ENCODE measurements at regions not wholly inside any gene's neighbourhood (a gene's known extent, or its start where the extent isn't known, plus 50 kb on each side); places are given as distances from the start of the nearest gene placed in this dataset.

DNA sequence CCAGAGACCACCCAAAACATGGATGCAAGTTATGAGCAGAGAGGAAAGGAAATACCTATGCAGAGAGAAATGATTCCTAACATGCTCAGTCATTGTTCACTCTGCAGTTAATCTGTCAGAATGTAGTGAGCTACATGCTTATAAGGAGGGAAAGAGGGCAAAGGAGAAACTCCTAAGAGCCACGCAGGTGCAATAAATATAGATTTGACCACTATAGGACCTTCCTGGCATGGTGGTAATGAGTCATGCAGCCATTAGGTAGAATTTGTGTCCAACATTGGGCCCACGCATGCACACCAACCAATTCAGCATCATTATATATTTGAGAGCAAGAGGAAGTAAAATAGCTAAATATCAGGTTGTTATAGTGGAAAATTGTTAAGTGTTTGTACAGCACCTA lies 699.9 kb downstream of the DSC3 start:
- H3K27me3 ChIP-seq (ENCODE audit: control insufficient read depth, insufficient read depth, low read length) = no peaks in the 10 kb centered on the region
- H3K4me3 ChIP-seq (ENCODE audit: low read depth, low read length) = no peak overlapping the region
- no peaks in the 10 kb centered on the region for H3K36me3 ChIP-seq (ENCODE audit: control insufficient read depth, insufficient read depth, low read length)
- TF ChIP-seq, protein P1, sequence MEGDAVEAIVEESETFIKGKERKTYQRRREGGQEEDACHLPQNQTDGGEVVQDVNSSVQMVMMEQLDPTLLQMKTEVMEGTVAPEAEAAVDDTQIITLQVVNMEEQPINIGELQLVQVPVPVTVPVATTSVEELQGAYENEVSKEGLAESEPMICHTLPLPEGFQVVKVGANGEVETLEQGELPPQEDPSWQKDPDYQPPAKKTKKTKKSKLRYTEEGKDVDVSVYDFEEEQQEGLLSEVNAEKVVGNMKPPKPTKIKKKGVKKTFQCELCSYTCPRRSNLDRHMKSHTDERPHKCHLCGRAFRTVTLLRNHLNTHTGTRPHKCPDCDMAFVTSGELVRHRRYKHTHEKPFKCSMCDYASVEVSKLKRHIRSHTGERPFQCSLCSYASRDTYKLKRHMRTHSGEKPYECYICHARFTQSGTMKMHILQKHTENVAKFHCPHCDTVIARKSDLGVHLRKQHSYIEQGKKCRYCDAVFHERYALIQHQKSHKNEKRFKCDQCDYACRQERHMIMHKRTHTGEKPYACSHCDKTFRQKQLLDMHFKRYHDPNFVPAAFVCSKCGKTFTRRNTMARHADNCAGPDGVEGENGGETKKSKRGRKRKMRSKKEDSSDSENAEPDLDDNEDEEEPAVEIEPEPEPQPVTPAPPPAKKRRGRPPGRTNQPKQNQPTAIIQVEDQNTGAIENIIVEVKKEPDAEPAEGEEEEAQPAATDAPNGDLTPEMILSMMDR (IDR thresholded peaks at IDR 0.05; ENCODE audit: insufficient read depth, low read length, poor library complexity, severe bottlenecking) = no peak
- no peak for DNase-seq (ENCODE audit: low read depth)

DNA sequence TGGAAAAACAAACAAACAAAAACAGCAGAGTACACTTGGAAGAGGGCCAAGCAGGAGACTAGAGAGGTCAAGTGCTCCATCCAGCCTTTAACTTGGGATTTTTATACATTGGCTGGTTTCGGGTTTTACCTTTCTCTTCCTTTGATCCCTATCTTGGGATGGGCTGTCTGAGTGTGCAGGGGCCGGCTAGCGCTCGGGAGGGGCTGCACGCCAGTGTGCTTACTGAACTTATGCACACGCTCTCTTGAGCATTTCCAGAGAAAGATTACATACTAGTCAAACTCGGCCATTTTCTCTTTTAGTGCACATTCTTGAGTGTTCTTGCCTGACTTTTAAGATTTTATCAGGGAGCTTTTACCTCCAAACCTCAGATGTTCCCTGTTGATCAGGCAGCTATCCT lies 707.8 kb downstream of the DSC3 start:
- TF ChIP-seq, protein P1 (IDR thresholded peaks at IDR 0.05; ENCODE audit: insufficient read depth, low read length, poor library complexity, severe bottlenecking) = no peak
- H3K27me3 ChIP-seq (ENCODE audit: control insufficient read depth, insufficient read depth, low read length) = no peaks in the 10 kb centered on the region
- no peak for DNase-seq (ENCODE audit: low read depth)
- H3K4me3 ChIP-seq (ENCODE audit: low read depth, low read length) = no peak overlapping the region
- H3K36me3 ChIP-seq (ENCODE audit: control insufficient read depth, insufficient read depth, low read length) = no peaks in the 10 kb centered on the region

DNA sequence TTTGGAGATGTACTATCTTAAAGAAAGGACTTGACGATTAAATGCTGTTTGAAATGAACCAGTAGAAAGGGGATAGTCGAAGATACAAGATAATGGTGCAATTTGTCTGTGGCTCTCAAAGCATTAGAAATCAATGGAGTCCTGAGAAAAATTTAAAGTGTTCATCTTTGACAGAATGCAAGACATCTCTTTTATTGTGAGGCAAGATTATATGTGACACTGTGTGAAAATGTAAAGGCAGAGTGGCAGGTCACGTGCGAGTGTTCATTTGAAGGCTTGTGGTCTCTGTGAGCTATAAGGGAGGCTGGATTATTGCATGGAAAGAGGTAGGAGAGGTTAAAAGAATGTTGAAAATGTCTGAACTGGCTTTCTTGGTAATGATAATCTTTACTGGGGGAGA lies 709.2 kb downstream of the DSC3 start:
- Histone ChIP-seq H3K27me3 (ENCODE audit: control insufficient read depth, insufficient read depth, low read length) (no peaks in the 10 kb centered on the region), H3K36me3 (ENCODE audit: control insufficient read depth, insufficient read depth, low read length) (no peaks in the 10 kb centered on the region), H3K4me3 (ENCODE audit: low read depth, low read length) (no peak overlapping the region)
- no peak for DNase-seq (ENCODE audit: low read depth)
- TF ChIP-seq, protein P1 (IDR thresholded peaks at IDR 0.05; ENCODE audit: insufficient read depth, low read length, poor library complexity, severe bottlenecking) = no peak

DNA sequence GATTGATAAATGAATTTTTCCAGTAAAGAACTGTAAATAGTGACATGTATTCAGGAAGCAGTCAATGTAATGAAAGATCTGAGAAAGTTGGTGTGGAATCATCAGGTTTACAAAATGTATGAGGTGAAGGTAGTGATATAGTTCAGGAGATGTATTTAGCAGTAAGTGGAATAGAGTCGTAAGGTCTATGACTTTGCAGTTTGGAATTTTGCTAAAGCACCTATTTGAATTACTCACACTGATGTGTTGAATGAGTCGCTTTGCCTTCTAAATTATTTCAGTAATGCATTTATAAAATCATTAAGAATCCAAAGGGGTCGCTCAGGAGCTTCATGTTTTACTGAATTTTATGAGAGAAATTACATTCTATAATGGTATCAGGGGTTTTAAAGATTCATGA lies 713.7 kb downstream of the DSC3 start:
- TF ChIP-seq, protein P1 (IDR thresholded peaks at IDR 0.05; ENCODE audit: insufficient read depth, low read length, poor library complexity, severe bottlenecking) = no peak
- Histone ChIP-seq H3K4me3 (ENCODE audit: low read depth, low read length) (no peak overlapping the region), H3K36me3 (ENCODE audit: control insufficient read depth, insufficient read depth, low read length) (no peaks in the 10 kb centered on the region), H3K27me3 (ENCODE audit: control insufficient read depth, insufficient read depth, low read length) (no peaks in the 10 kb centered on the region)
- DNase-seq (ENCODE audit: low read depth) = peak; percentile 28

DNA sequence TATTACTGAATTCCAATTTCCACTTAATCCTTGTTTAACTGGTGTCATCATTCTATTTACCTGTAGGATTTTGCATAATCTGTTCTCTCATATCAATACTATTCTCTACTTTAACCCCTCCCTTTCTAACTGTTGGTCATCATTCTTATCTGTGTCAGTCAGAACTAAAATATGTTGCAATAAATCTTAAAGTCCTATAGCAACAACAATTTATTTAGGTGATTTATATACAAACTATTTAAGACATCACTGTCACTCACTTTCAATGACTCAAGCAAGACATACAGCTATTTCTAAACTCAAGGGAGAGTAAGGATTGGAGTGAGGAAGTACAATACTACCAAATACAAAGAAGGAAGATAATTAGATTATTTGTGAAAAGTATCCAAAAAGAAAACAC lies 740.4 kb downstream of the DSC3 start:
- H3K4me3 ChIP-seq (ENCODE audit: low read depth, low read length) = no peak overlapping the region
- DNase-seq (ENCODE audit: low read depth) = no peak
- H3K27me3 ChIP-seq (ENCODE audit: control insufficient read depth, insufficient read depth, low read length) = no peaks in the 10 kb centered on the region
- H3K36me3 ChIP-seq (ENCODE audit: control insufficient read depth, insufficient read depth, low read length) = no peaks in the 10 kb centered on the region
- TF ChIP-seq, protein P1 (IDR thresholded peaks at IDR 0.05; ENCODE audit: insufficient read depth, low read length, poor library complexity, severe bottlenecking) = no peak

DNA sequence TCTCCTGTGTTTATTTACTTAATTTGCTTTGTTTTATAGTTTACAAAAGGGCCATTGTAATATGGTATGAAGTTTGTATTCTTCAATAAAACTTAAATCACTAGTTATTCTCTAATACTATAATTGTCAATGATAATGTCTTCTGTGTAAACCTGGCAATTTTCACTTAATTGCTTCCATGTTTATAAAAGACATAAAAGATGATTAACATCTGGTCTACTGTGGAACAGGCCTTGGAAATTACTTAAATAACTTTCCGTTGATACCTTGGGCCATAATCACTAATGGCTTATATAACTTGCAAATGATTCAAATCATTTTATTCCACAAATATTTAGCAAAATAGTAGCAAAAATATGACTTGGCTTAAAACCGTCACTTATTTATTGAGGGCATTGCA lies 743.8 kb downstream of the DSC3 start:
- no peaks in the 10 kb centered on the region for H3K27me3 ChIP-seq (ENCODE audit: control insufficient read depth, insufficient read depth, low read length)
- TF ChIP-seq, protein P1 (IDR thresholded peaks at IDR 0.05; ENCODE audit: insufficient read depth, low read length, poor library complexity, severe bottlenecking) = no peak
- DNase-seq (ENCODE audit: low read depth) = no peak
- no peak overlapping the region for H3K4me3 ChIP-seq (ENCODE audit: low read depth, low read length)
- H3K36me3 ChIP-seq (ENCODE audit: control insufficient read depth, insufficient read depth, low read length) = no peaks in the 10 kb centered on the region
